ENCODE measurements at regions not wholly inside any gene's neighbourhood (a gene's known extent, or its start where the extent isn't known, plus 50 kb on each side); places are given as distances from the start of the nearest gene placed in this dataset.

DNA sequence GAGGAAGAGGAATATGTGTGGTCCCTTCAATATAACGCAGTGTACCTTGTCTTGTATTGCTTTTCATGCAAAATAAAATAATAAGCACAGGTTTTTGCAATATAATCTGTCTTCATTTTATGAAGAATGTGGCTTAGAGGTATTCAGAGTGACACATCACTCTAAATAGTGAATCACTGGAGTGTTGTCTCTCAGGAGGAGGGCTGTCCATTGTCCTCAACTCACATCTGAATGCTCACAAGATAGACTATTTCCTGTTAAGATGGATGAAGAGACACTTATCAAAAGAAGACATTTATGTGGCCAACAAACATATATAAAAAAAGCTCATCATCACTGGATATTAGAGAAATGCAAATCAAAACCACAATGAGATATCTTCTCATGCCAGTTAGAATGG is 1147.5 kb upstream of the C9orf72 start:
- TF ChIP-seq CTCF (IDR thresholded peaks at IDR 0.05) (no peak), POLR2A (IDR thresholded peaks at IDR 0.05) (no peak)

Data from testis (tissue), 2 donors.